Thyroid gland (tissue), 4 donors: ENCODE measurements at regions not wholly inside any gene's neighbourhood (a gene's known extent, or its start where the extent isn't known, plus 50 kb on each side); places are given as distances from the start of the nearest gene placed in this dataset.

ENCODE experiments used
- POLR2A ChIP-seq, 2 donors: fragments of 450-650 bp; IDR thresholded peaks; one replicate each; pipeline ENCODE4 v1.6.1; 2017; ENCODE audit warnings: antibody characterized with exemption in 2 of 2, mild to moderate bottlenecking in 2 of 2, moderate library complexity in 1 of 2
- TF ChIP-seq, protein P1 (sequence below), 6 experiments: fragments of 200-600 bp in 3 of 6; fragments of 450-650 bp in 3 of 6; sonication (generic) in 3 of 6; IDR thresholded peaks; one replicate each; pipeline ENCODE4 v1.5.1; 2016 to 2019; ENCODE audit warnings: antibody characterized with exemption in 6 of 6, mild to moderate bottlenecking in 2 of 6, inconsistent platforms in 1 of 6, moderate library complexity in 1 of 6

DNA sequence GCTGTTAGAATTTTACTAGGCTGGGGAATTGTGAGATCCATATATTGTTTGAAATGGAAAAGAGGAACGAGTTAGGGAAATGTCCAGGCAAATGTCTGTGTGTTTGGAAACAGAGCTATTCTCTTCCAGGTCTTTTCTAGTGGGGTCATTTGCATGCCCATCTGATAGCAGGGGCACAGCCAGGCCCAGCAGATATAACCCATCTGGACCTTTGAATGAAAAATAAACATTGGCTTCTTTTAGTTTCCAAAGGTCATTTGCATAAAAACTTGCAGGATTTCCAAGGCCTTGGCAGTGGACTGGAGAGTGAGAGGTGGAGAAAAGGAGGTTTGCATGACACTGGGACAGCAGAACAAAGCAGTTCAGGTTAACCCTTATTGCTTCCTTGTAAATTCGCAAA lies 188.0 kb upstream of the GPR26 start:
- TF ChIP-seq, protein P1, sequence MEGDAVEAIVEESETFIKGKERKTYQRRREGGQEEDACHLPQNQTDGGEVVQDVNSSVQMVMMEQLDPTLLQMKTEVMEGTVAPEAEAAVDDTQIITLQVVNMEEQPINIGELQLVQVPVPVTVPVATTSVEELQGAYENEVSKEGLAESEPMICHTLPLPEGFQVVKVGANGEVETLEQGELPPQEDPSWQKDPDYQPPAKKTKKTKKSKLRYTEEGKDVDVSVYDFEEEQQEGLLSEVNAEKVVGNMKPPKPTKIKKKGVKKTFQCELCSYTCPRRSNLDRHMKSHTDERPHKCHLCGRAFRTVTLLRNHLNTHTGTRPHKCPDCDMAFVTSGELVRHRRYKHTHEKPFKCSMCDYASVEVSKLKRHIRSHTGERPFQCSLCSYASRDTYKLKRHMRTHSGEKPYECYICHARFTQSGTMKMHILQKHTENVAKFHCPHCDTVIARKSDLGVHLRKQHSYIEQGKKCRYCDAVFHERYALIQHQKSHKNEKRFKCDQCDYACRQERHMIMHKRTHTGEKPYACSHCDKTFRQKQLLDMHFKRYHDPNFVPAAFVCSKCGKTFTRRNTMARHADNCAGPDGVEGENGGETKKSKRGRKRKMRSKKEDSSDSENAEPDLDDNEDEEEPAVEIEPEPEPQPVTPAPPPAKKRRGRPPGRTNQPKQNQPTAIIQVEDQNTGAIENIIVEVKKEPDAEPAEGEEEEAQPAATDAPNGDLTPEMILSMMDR (IDR thresholded peaks at IDR 0.05): no peak
- TF ChIP-seq POLR2A (IDR thresholded peaks at IDR 0.05): no peak
